Ovary (tissue), 7 donors: ENCODE measurements at regions not wholly inside any gene's neighbourhood (a gene's known extent, or its start where the extent isn't known, plus 50 kb on each side); places are given as distances from the start of the nearest gene placed in this dataset.

ENCODE experiments used
- DNase-seq, 5 donors: peaks; one replicate each; pipeline ENCODE4 v3.0.0-alpha.2; 2019 to 2020
- H3K27ac ChIP-seq, 2 donors: fragments of 200-600 bp; one replicate each; pipeline versions ENCODE4 v1.5.1 to v1.8.0; 2019 to 2022
- H3K27me3 ChIP-seq: fragments of 200-600 bp; one replicate; pipeline ENCODE4 v1.8.0; 2022
- H3K36me3 ChIP-seq: fragments of 200-600 bp; sonication (generic); one replicate; pipeline ENCODE4 v1.5.1; 2019
- H3K4me1 ChIP-seq: one replicate; pipeline ENCODE4 v1.8.1; 2013; ENCODE audit warnings: mild to moderate bottlenecking, moderate library complexity; ENCODE audit not compliant: insufficient read depth
- H3K4me3 ChIP-seq: fragments of 200-600 bp; sonication (generic); one replicate; pipeline ENCODE4 v1.5.1; 2017
- H3K9me3 ChIP-seq, 2 donors: fragments of 200-600 bp in 1 of 2; sonication (generic) in 1 of 2; one replicate each; pipeline versions ENCODE4 v1.5.1 to v1.8.1; 2013 to 2019; ENCODE audit warnings: mild to moderate bottlenecking in 1 of 2, moderate library complexity in 1 of 2
- EP300 ChIP-seq: sonication (generic); formaldehyde crosslinking; IDR thresholded peaks from one replicate; pipeline ENCODE4 v1.6.1; 2017; ENCODE audit warnings: antibody characterized with exemption
- POLR2A ChIP-seq: fragments of 450-650 bp; IDR thresholded peaks from one replicate; pipeline ENCODE4 v1.6.1; 2017; ENCODE audit warnings: antibody characterized with exemption, mild to moderate bottlenecking, moderate library complexity
- WGBS, 3 donors: extraction: QIAGEN DNeasy Blood & Tissue Kit in 1 of 3; methylation state at CpG; one replicate each; pipeline versions ENCODE4 v1.1.5 to v1.1.7; 2013 to 2017; 5-methylcytosine and 5-hydroxymethylcytosine counted together
- intact Hi-C, 4 donors: fragments of 100-400 bp; cut with DNase I; formaldehyde crosslinking; loops; one replicate each; pipeline versions ENCODE4 v1.11.0 to v1.15.1; 2022 to 2023
- TF ChIP-seq, protein P1 (sequence below), 3 donors: fragments of 450-650 bp in 2 of 3; fragments of 200-600 bp in 1 of 3; IDR thresholded peaks; one replicate each; pipeline versions ENCODE4 v1.5.1 to v1.8.0; 2016 to 2022; ENCODE audit warnings: antibody characterized with exemption in 3 of 3, mild to moderate bottlenecking in 1 of 3
- donor health status: DM: no; HTN: no; CAD: no; lungs with moderate emphysema.
- donor health status: DM: no; HTN: no; CAD: no.
- donor health status: Bipolar disorder and iron deficiency.
- donor health status: DM: no; HTN: no; CAD: no.
- donor health status: DM: yes; HTN: yes; CAD: no.

- Histone ChIP-seq H3K27me3 (no peaks in the 10 kb centered on the region), H3K36me3 (no peaks in the 10 kb centered on the region), H3K27ac (no peak overlapping the region), H3K4me1 (no peaks in the 10 kb centered on the region), H3K9me3 (no peaks in the 10 kb centered on the region), H3K4me3 (no peak overlapping the region)
- no peak for TF ChIP-seq EP300
- TF ChIP-seq, protein P1, sequence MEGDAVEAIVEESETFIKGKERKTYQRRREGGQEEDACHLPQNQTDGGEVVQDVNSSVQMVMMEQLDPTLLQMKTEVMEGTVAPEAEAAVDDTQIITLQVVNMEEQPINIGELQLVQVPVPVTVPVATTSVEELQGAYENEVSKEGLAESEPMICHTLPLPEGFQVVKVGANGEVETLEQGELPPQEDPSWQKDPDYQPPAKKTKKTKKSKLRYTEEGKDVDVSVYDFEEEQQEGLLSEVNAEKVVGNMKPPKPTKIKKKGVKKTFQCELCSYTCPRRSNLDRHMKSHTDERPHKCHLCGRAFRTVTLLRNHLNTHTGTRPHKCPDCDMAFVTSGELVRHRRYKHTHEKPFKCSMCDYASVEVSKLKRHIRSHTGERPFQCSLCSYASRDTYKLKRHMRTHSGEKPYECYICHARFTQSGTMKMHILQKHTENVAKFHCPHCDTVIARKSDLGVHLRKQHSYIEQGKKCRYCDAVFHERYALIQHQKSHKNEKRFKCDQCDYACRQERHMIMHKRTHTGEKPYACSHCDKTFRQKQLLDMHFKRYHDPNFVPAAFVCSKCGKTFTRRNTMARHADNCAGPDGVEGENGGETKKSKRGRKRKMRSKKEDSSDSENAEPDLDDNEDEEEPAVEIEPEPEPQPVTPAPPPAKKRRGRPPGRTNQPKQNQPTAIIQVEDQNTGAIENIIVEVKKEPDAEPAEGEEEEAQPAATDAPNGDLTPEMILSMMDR (IDR thresholded peaks at IDR 0.05), result no peak
- TF ChIP-seq POLR2A, result no peak
- no peak for DNase-seq
- intact Hi-C loops, result no loop called here
- WGBS, 3 donors, result 46 to 70% (median 52%) methylated on average over 2 of the region's 2 CpGs
These were observed 454.6 kb upstream of the ARPP21 start for GRCh38 chr3:35184775-35185174.

DNA sequence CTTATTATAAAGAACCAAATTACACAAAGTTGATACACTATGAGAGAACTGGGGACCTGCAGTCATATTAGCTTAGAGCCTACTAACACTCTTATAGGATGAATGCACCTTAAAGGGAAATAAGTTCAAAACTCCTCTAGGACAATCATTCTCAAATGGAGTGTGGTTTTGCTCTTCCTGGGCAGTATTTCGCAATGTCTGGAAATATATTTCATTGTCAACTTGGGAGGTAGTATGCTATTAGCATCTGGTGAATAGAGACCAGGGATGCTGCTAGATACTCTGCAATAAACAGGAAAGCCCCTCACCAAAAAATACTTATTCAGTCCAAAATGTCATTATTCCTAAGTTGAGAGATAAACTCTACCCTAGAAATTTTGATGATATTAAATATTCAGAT is 451.4 kb upstream of the ARPP21 start:
- 71 to 83% (median 80%) methylated on average over 1 of the region's 1 CpG for WGBS, 3 donors

GRCh38 chr3:35194666-35195065 is 444.7 kb upstream of the ARPP21 start:
- WGBS, 3 donors, result 84 to 90% (median 85%) methylated on average over 1 of the region's 1 CpG
- TF ChIP-seq, protein P1 (IDR thresholded peaks at IDR 0.05), result no peak
- Histone ChIP-seq H3K4me3 (no peak overlapping the region), H3K4me1 (no peaks in the 10 kb centered on the region), H3K9me3 (no peaks in the 10 kb centered on the region), H3K27ac (no peak overlapping the region), H3K36me3 (no peaks in the 10 kb centered on the region), H3K27me3 (no peaks in the 10 kb centered on the region)
- intact Hi-C loops, result loop anchor here in 1 of 4 donors (10.0 kb wide), 1 partner anchor 670 kb away; no protein-coding TSS in a partner anchor
- DNase-seq, result no peak

More for the DNA sequence above, 451.4 kb upstream of the ARPP21 start:
- H3K27me3 ChIP-seq, result no peaks in the 10 kb centered on the region
- H3K27ac ChIP-seq, result no peak overlapping the region
- TF ChIP-seq POLR2A (no peak), EP300 (no peak)
- TF ChIP-seq, protein P1 (IDR thresholded peaks at IDR 0.05), result no peak
- H3K4me1 ChIP-seq, result no peaks in the 10 kb centered on the region
- intact Hi-C loops, result no loop called here
- no peaks in the 10 kb centered on the region for H3K36me3 ChIP-seq
- DNase-seq, result no peak
- H3K9me3 ChIP-seq, result no peaks in the 10 kb centered on the region
- H3K4me3 ChIP-seq, result no peak overlapping the region

DNA sequence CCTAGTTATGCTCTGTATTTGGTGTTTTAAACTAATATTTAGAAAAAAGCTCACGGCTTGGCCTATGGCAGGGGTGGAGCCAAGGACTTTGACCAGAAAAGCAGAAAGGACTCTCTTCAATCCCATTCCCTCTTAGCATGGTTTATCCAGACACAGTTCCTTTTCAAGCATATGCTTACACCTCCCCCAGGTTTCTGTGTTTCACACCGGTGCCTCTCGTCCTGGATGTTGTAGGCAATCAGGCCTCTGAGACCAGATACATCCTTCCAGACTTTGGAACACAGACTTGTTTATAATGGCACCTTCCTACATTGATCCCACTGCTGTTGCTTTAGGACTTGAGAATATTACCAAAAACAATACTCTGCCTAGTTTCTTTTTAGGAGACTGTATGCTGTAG is 440.5 kb upstream of the ARPP21 start:
- no peaks in the 10 kb centered on the region for H3K9me3 ChIP-seq
- H3K27me3 ChIP-seq, result no peaks in the 10 kb centered on the region
- DNase-seq, result no peak
- intact Hi-C loops, result loop anchor here in 1 of 4 donors (10.0 kb wide), 1 partner anchor 674 kb away; no protein-coding TSS in a partner anchor
- no peak overlapping the region for H3K27ac ChIP-seq
- H3K4me3 ChIP-seq, result no peak overlapping the region
- no peaks in the 10 kb centered on the region for H3K4me1 ChIP-seq
- TF ChIP-seq EP300 (no peak), POLR2A (no peak)
- TF ChIP-seq, protein P1 (IDR thresholded peaks at IDR 0.05), result no peak
- WGBS, 3 donors, result 75 to 86% (median 85%) methylated on average over 3 of the region's 3 CpGs
- no peaks in the 10 kb centered on the region for H3K36me3 ChIP-seq

- no peaks in the 10 kb centered on the region for H3K27me3 ChIP-seq
- no peaks in the 10 kb centered on the region for H3K4me1 ChIP-seq
- no peaks in the 10 kb centered on the region for H3K36me3 ChIP-seq
- DNase-seq, result no peak
- no peak overlapping the region for H3K4me3 ChIP-seq
- intact Hi-C loops, result no loop called here
- H3K9me3 ChIP-seq, result no peaks in the 10 kb centered on the region
- TF ChIP-seq EP300, result no peak
- no peak for TF ChIP-seq POLR2A
- TF ChIP-seq, protein P1 (IDR thresholded peaks at IDR 0.05), result no peak
- no peak overlapping the region for H3K27ac ChIP-seq
These were observed 439.3 kb upstream of the ARPP21 start for GRCh38 chr3:35200056-35200455.
